ENCODE measurements at regions not wholly inside any gene's neighbourhood (a gene's known extent, or its start where the extent isn't known, plus 50 kb on each side); places are given as distances from the start of the nearest gene placed in this dataset.
"Not testable (repeated sequence)": the region's sequence is repeated elsewhere in the genome, so short reads cannot be mapped to it uniquely, and the experiment has no call there.

GRCh38 chr20:55629143-55629542, 376.2 kb downstream of the CBLN4 start:
- H3K36me3 Mint-ChIP-seq; H3K27me3 Mint-ChIP-seq; DNase-seq; H3K9me3 ChIP-seq (ENCODE audit: control insufficient read depth in 2 of 2, low read length in 2 of 2); H3K27ac ChIP-seq (ENCODE audit: insufficient read depth, low read length, poor library complexity, severe bottlenecking); H3K27me3 ChIP-seq (ENCODE audit: control insufficient read depth, insufficient read depth, low read length); H3K4me1 ChIP-seq (ENCODE audit: control insufficient read depth, insufficient read depth, low read length, poor library complexity, severe bottlenecking); H3K4me1 Mint-ChIP-seq; ATAC-seq (ENCODE audit: low read depth in 2 of 2); H3K4me3 ChIP-seq (ENCODE audit: low read depth, low read length); H3K27ac Mint-ChIP-seq; H3K36me3 ChIP-seq (ENCODE audit: control insufficient read depth, insufficient read depth, low read length); H3K4me3 Mint-ChIP-seq: not testable (repeated sequence)
- peaks cover 0 to 12% (median 2%) of the 10 kb centered on the region in 7 donors for H3K9me3 Mint-ChIP-seq

- ATAC-seq (ENCODE audit: low read depth in 2 of 2) (no peak), DNase-seq (no peak)
- H3K27ac ChIP-seq (ENCODE audit: insufficient read depth, low read length, poor library complexity, severe bottlenecking): no peak overlapping the region
- peaks cover 0 to 1% of the 10 kb centered on the region in 2 experiments for H3K9me3 ChIP-seq (ENCODE audit: control insufficient read depth in 2 of 2, low read length in 2 of 2)
- H3K27me3 Mint-ChIP-seq: no peaks in the 10 kb centered on the region
- H3K36me3 ChIP-seq (ENCODE audit: control insufficient read depth, insufficient read depth, low read length): no peaks in the 10 kb centered on the region
- H3K9me3 Mint-ChIP-seq: peaks cover 0 to 19% (median 3%) of the 10 kb centered on the region in 7 donors
- no peak overlapping the region for H3K4me3 Mint-ChIP-seq
- H3K27me3 ChIP-seq (ENCODE audit: control insufficient read depth, insufficient read depth, low read length): no peaks in the 10 kb centered on the region
- H3K4me1 ChIP-seq (ENCODE audit: control insufficient read depth, insufficient read depth, low read length, poor library complexity, severe bottlenecking): no peaks in the 10 kb centered on the region
- H3K4me3 ChIP-seq (ENCODE audit: low read depth, low read length): no peak overlapping the region
- H3K36me3 Mint-ChIP-seq: no peaks in the 10 kb centered on the region
- H3K4me1 Mint-ChIP-seq: no peaks in the 10 kb centered on the region
- H3K27ac Mint-ChIP-seq: no peak overlapping the region
Observed at GRCh38 chr20:55626716-55627115, 378.6 kb downstream of the CBLN4 start.

GRCh38 chr20:55616367-55616766, 389.0 kb downstream of the CBLN4 start:
- Histone ChIP-seq H3K9me3 (ENCODE audit: control insufficient read depth in 2 of 2, low read length in 2 of 2) (peaks cover 2 to 3% of the 10 kb centered on the region in 2 experiments), H3K36me3 (ENCODE audit: control insufficient read depth, insufficient read depth, low read length) (no peaks in the 10 kb centered on the region), H3K4me1 (ENCODE audit: control insufficient read depth, insufficient read depth, low read length, poor library complexity, severe bottlenecking) (no peaks in the 10 kb centered on the region), H3K4me3 (ENCODE audit: low read depth, low read length) (no peak overlapping the region), H3K27me3 (ENCODE audit: control insufficient read depth, insufficient read depth, low read length) (no peaks in the 10 kb centered on the region), H3K27ac (ENCODE audit: insufficient read depth, low read length, poor library complexity, severe bottlenecking) (no peak overlapping the region)
- Mint-ChIP-seq H3K36me3 (no peaks in the 10 kb centered on the region), H3K4me1 (no peaks in the 10 kb centered on the region), H3K27ac (no peak overlapping the region), H3K9me3 (peaks cover 0 to 33% (median 5%) of the 10 kb centered on the region in 7 donors), H3K27me3 (no peaks in the 10 kb centered on the region), H3K4me3 (no peak overlapping the region)
- DNase-seq (no peak), ATAC-seq (ENCODE audit: low read depth in 2 of 2) (no peak)

- H3K4me1 Mint-ChIP-seq: no peaks in the 10 kb centered on the region
- Histone ChIP-seq H3K27ac (ENCODE audit: insufficient read depth, low read length, poor library complexity, severe bottlenecking) (no peak overlapping the region), H3K4me1 (ENCODE audit: control insufficient read depth, insufficient read depth, low read length, poor library complexity, severe bottlenecking) (no peaks in the 10 kb centered on the region), H3K4me3 (ENCODE audit: low read depth, low read length) (no peak overlapping the region), H3K27me3 (ENCODE audit: control insufficient read depth, insufficient read depth, low read length) (no peaks in the 10 kb centered on the region), H3K36me3 (ENCODE audit: control insufficient read depth, insufficient read depth, low read length) (no peaks in the 10 kb centered on the region), H3K9me3 (ENCODE audit: control insufficient read depth in 2 of 2, low read length in 2 of 2) (peaks cover 2 to 3% of the 10 kb centered on the region in 2 experiments)
- no peaks in the 10 kb centered on the region for H3K27me3 Mint-ChIP-seq
- H3K9me3 Mint-ChIP-seq: peaks cover 0 to 33% (median 9%) of the 10 kb centered on the region in 7 donors
- DNase-seq: no peak
- H3K27ac Mint-ChIP-seq: no peak overlapping the region
- no peak overlapping the region for H3K4me3 Mint-ChIP-seq
- no peaks in the 10 kb centered on the region for H3K36me3 Mint-ChIP-seq
- ATAC-seq (ENCODE audit: low read depth in 2 of 2): no peak
Observed at GRCh38 chr20:55615818-55616217, 389.5 kb downstream of the CBLN4 start.

- no peak overlapping the region for H3K27ac Mint-ChIP-seq
- no peaks in the 10 kb centered on the region for H3K36me3 ChIP-seq (ENCODE audit: control insufficient read depth, insufficient read depth, low read length)
- H3K4me3 Mint-ChIP-seq: no peak overlapping the region
- H3K27me3 ChIP-seq (ENCODE audit: control insufficient read depth, insufficient read depth, low read length): no peaks in the 10 kb centered on the region
- H3K9me3 Mint-ChIP-seq: peaks cover 0 to 28% (median 9%) of the 10 kb centered on the region in 7 donors
- H3K4me3 ChIP-seq (ENCODE audit: low read depth, low read length): no peak overlapping the region
- no peaks in the 10 kb centered on the region for H3K36me3 Mint-ChIP-seq
- ATAC-seq (ENCODE audit: low read depth in 2 of 2): no peak
- H3K4me1 Mint-ChIP-seq: no peaks in the 10 kb centered on the region
- peaks cover 2 to 3% of the 10 kb centered on the region in 2 experiments for H3K9me3 ChIP-seq (ENCODE audit: control insufficient read depth in 2 of 2, low read length in 2 of 2)
- H3K27ac ChIP-seq (ENCODE audit: insufficient read depth, low read length, poor library complexity, severe bottlenecking): no peak overlapping the region
- no peak for DNase-seq
- H3K4me1 ChIP-seq (ENCODE audit: control insufficient read depth, insufficient read depth, low read length, poor library complexity, severe bottlenecking): no peaks in the 10 kb centered on the region
- no peaks in the 10 kb centered on the region for H3K27me3 Mint-ChIP-seq
Observed at GRCh38 chr20:55614220-55614757, 391.0 kb downstream of the CBLN4 start.

- Mint-ChIP-seq H3K4me1 (no peaks in the 10 kb centered on the region), H3K27me3 (no peaks in the 10 kb centered on the region), H3K36me3 (no peaks in the 10 kb centered on the region), H3K27ac (no peak overlapping the region), H3K4me3 (no peak overlapping the region), H3K9me3 (peaks cover 0 to 18% (median 9%) of the 10 kb centered on the region in 7 donors)
- DNase-seq (no peak), ATAC-seq (ENCODE audit: low read depth in 2 of 2) (no peak)
- Histone ChIP-seq H3K36me3 (ENCODE audit: control insufficient read depth, insufficient read depth, low read length) (no peaks in the 10 kb centered on the region), H3K27ac (ENCODE audit: insufficient read depth, low read length, poor library complexity, severe bottlenecking) (no peak overlapping the region), H3K9me3 (ENCODE audit: control insufficient read depth in 2 of 2, low read length in 2 of 2) (peaks cover 2 to 11% of the 10 kb centered on the region in 2 experiments), H3K27me3 (ENCODE audit: control insufficient read depth, insufficient read depth, low read length) (no peaks in the 10 kb centered on the region), H3K4me3 (ENCODE audit: low read depth, low read length) (no peak overlapping the region), H3K4me1 (ENCODE audit: control insufficient read depth, insufficient read depth, low read length, poor library complexity, severe bottlenecking) (no peaks in the 10 kb centered on the region)
Observed at GRCh38 chr20:55610756-55611155, 394.6 kb downstream of the CBLN4 start.

- Mint-ChIP-seq H3K9me3 (peaks cover 1 to 13% (median 5%) of the 10 kb centered on the region in 7 donors), H3K27me3 (no peaks in the 10 kb centered on the region), H3K36me3 (no peaks in the 10 kb centered on the region), H3K27ac (no peak overlapping the region), H3K4me3 (no peak overlapping the region), H3K4me1 (no peaks in the 10 kb centered on the region)
- Histone ChIP-seq H3K4me3 (ENCODE audit: low read depth, low read length) (no peak overlapping the region), H3K27ac (ENCODE audit: insufficient read depth, low read length, poor library complexity, severe bottlenecking) (no peak overlapping the region), H3K27me3 (ENCODE audit: control insufficient read depth, insufficient read depth, low read length) (no peaks in the 10 kb centered on the region), H3K9me3 (ENCODE audit: control insufficient read depth in 2 of 2, low read length in 2 of 2) (peaks cover 0 to 7% of the 10 kb centered on the region in 2 experiments), H3K4me1 (ENCODE audit: control insufficient read depth, insufficient read depth, low read length, poor library complexity, severe bottlenecking) (no peaks in the 10 kb centered on the region), H3K36me3 (ENCODE audit: control insufficient read depth, insufficient read depth, low read length) (no peaks in the 10 kb centered on the region)
- no peak for DNase-seq
- ATAC-seq (ENCODE audit: low read depth in 2 of 2): no peak
Observed at GRCh38 chr20:55605594-55605993, 399.7 kb downstream of the CBLN4 start.

- Histone ChIP-seq H3K27me3 (ENCODE audit: control insufficient read depth, insufficient read depth, low read length) (no peaks in the 10 kb centered on the region), H3K36me3 (ENCODE audit: control insufficient read depth, insufficient read depth, low read length) (no peaks in the 10 kb centered on the region), H3K4me1 (ENCODE audit: control insufficient read depth, insufficient read depth, low read length, poor library complexity, severe bottlenecking) (no peaks in the 10 kb centered on the region), H3K9me3 (ENCODE audit: control insufficient read depth in 2 of 2, low read length in 2 of 2) (no peaks in the 10 kb centered on the region), H3K4me3 (ENCODE audit: low read depth, low read length) (no peak overlapping the region), H3K27ac (ENCODE audit: insufficient read depth, low read length, poor library complexity, severe bottlenecking) (no peak overlapping the region)
- DNase-seq (no peak), ATAC-seq (ENCODE audit: low read depth in 2 of 2) (no peak)
- Mint-ChIP-seq H3K4me1 (no peaks in the 10 kb centered on the region), H3K27me3 (no peaks in the 10 kb centered on the region), H3K9me3 (peaks cover 0 to 7% (median 0%) of the 10 kb centered on the region in 7 donors), H3K27ac (no peak overlapping the region), H3K36me3 (no peaks in the 10 kb centered on the region), H3K4me3 (no peak overlapping the region)
Observed at GRCh38 chr20:55597526-55597925, 407.8 kb downstream of the CBLN4 start.

All from CD4-positive, CD25-positive, alpha-beta regulatory T cell (primary cell).